HCT116 (cell line): ENCODE measurements at regions not wholly inside any gene's neighbourhood (a gene's known extent, or its start where the extent isn't known, plus 50 kb on each side); places are given as distances from the start of the nearest gene placed in this dataset.

Experiments used
- ATAC-seq: fragments of 200-7000 bp; cut with Tn5 transposase; 2 replicates; pipeline ENCODE4 v1.9.1; 2020; ENCODE audit warnings: mild to moderate bottlenecking, moderate library complexity
- BruUV-seq: library from RNA; stranded (reverse); fragments of 400-500 nt; replicated peaks from 2 replicates; lab custom pipeline; 2021; lab: Mats Ljungman, UMichigan
- CTCF ChIA-PET: fragments of 300-600 bp; sonication (Branson Sonifier 250); formaldehyde crosslinking; loops from one replicate; lab custom pipeline; 2021; ENCODE audit warnings: antibody characterized with exemption; lab: Charles Lee
- POLR2A ChIA-PET: fragments of 300-600, 350-600 bp; sonication (Branson Sonifier 250); formaldehyde crosslinking; loops from one replicate; lab custom pipeline; 2021; ENCODE audit warnings: antibody characterized with exemption; lab: Charles Lee
- RAD21 ChIA-PET, 2 experiments: fragments of 300-600 bp; sonication (Branson Sonifier 250); formaldehyde crosslinking; loops; one replicate each; lab custom pipeline; 2023; ENCODE audit warnings: low total read pairs in 2 of 2; ENCODE audit not compliant: uncharacterized antibody in 2 of 2, unreplicated experiment in 2 of 2, low non-redundant PET in 1 of 2; lab: Charles Lee
- DNase-seq: peaks from one replicate; pipeline ENCODE4 v3.0.0-alpha.2; 2010; ENCODE audit warnings: low read depth, low spot score
- H2AFZ ChIP-seq: fragments of 200-600 bp; shearing (Covaris generic), sonication (generic); 2 replicates; pipeline ENCODE4 v1.6.1; 2017; ENCODE audit warnings: low read depth, mixed run types, mixed read lengths, antibody characterized with exemption, low read length; ENCODE audit not compliant: poor library complexity, severe bottlenecking
- H3K27ac ChIP-seq: 2 replicates; pipeline ENCODE4 v1.5.1; 2012; ENCODE audit warnings: low read depth, low read length
- H3K27me3 ChIP-seq: fragments of 200-600 bp; sonication (generic); 2 replicates; pipeline ENCODE4 v1.6.1; 2016; ENCODE audit warnings: mixed run types, low read length, mixed read lengths; ENCODE audit not compliant: insufficient read depth
- H3K36me3 ChIP-seq, 2 experiments: fragments of 200-500 bp in 1 of 2; fragments of 200-600 bp in 1 of 2; sonication (Bioruptor generic) in 1 of 2; sonication (generic) in 1 of 2; 2 replicates each; pipeline versions ENCODE4 v1.5.1 to v1.6.1; 2014 to 2016; ENCODE audit warnings: low read length in 2 of 2, inconsistent platforms in 1 of 2, mixed read lengths in 1 of 2, mixed run types in 1 of 2; ENCODE audit not compliant: insufficient read depth in 2 of 2, control insufficient read depth in 1 of 2
- H3K4me1 ChIP-seq, 2 experiments: fragments of 200-600 bp in 1 of 2; sonication (generic) in 1 of 2; 2 replicates each; pipeline versions ENCODE4 v1.5.1 to v1.6.1; 2012 to 2017; ENCODE audit warnings: low read length in 2 of 2, inconsistent platforms in 1 of 2, mild to moderate bottlenecking in 1 of 2, mixed read lengths in 1 of 2, mixed run types in 1 of 2, moderate library complexity in 1 of 2; ENCODE audit not compliant: insufficient read depth in 2 of 2, control insufficient read depth in 1 of 2
- H3K4me2 ChIP-seq: fragments of 200-600 bp; sonication (generic); 2 replicates; pipeline ENCODE4 v1.6.1; 2017; ENCODE audit warnings: mixed run types, low read length, mixed read lengths
- H3K4me3 ChIP-seq, 2 experiments: fragments of 200-600 bp in 1 of 2; sonication (generic) in 1 of 2; replicated peaks in 1 of 2; 2 replicates each; pipeline ENCODE4 v1.5.1; 2011 to 2016; ENCODE audit warnings: low read length in 2 of 2, control low read depth in 1 of 2, low read depth in 1 of 2, mild to moderate bottlenecking in 1 of 2, mixed read lengths in 1 of 2, mixed run types in 1 of 2
- H3K79me2 ChIP-seq: fragments of 200-600 bp; sonication (generic); 2 replicates; pipeline ENCODE4 v1.6.1; 2017; ENCODE audit warnings: mild to moderate bottlenecking, mixed run types, low read length, moderate library complexity, mixed read lengths; ENCODE audit not compliant: insufficient read depth
- H3K9ac ChIP-seq: fragments of 200-600 bp; sonication (generic); 2 replicates; pipeline ENCODE4 v1.6.1; 2016; ENCODE audit warnings: low read length, mixed read lengths
- H3K9me2 ChIP-seq: fragments of 200-600 bp; sonication (generic), shearing (Covaris generic); 2 replicates; pipeline ENCODE4 v1.6.1; 2017; ENCODE audit warnings: mixed run types, mild to moderate bottlenecking, moderate library complexity; ENCODE audit not compliant: insufficient read depth
- H3K9me3 ChIP-seq, 2 experiments: fragments of 200-500 bp in 1 of 2; fragments of 200-600 bp in 1 of 2; sonication (Bioruptor generic) in 1 of 2; sonication (generic) in 1 of 2; 2 replicates each; pipeline ENCODE4 v1.6.1; 2014 to 2017; ENCODE audit warnings: low read length in 2 of 2, mixed read lengths in 2 of 2, inconsistent platforms in 1 of 2, low read depth in 1 of 2, mild to moderate bottlenecking in 1 of 2, mixed run types in 1 of 2, moderate library complexity in 1 of 2; ENCODE audit not compliant: control insufficient read depth in 1 of 2, insufficient read depth in 1 of 2
- H4K20me1 ChIP-seq: fragments of 200-600 bp; sonication (generic), shearing (Covaris generic); 2 replicates; pipeline ENCODE4 v1.6.1; 2017; ENCODE audit warnings: mixed run types, mild to moderate bottlenecking, moderate library complexity; ENCODE audit not compliant: insufficient read depth
- CBX3 ChIP-seq: IDR thresholded peaks from 2 replicates; pipeline ENCODE4 v1.6.1; 2012; ENCODE audit warnings: low read depth
- CEBPB ChIP-seq: IDR thresholded peaks from 2 replicates; pipeline ENCODE4 v1.6.1; 2012; ENCODE audit warnings: low read depth
- EGR1 ChIP-seq: IDR thresholded peaks from 2 replicates; pipeline ENCODE4 v1.6.1; 2012; ENCODE audit warnings: low read depth
- EZH2 ChIP-seq: fragments of 200-600 bp; sonication (generic); IDR thresholded peaks from 2 replicates; pipeline ENCODE4 v1.6.1; 2017; ENCODE audit warnings: antibody characterized with exemption, mixed run types
- EZH2phosphoT487 ChIP-seq: fragments of 200-600 bp; IDR thresholded peaks from 2 replicates; pipeline ENCODE4 v1.6.1; 2018; ENCODE audit warnings: antibody characterized with exemption, borderline replicate concordance
- FOSL1 ChIP-seq: IDR thresholded peaks from 2 replicates; pipeline ENCODE4 v1.6.1; 2012; ENCODE audit warnings: low read depth
- JUND ChIP-seq: IDR thresholded peaks from 2 replicates; pipeline ENCODE4 v1.6.1; 2012
- POLR2AphosphoS5 ChIP-seq: IDR thresholded peaks from 2 replicates; pipeline ENCODE4 v1.6.1; 2011; ENCODE audit warnings: mild to moderate bottlenecking, low read depth, low read length, moderate library complexity
- RAD21 ChIP-seq: IDR thresholded peaks from 2 replicates; pipeline ENCODE4 v1.6.1; 2012; ENCODE audit warnings: low read depth, mild to moderate bottlenecking
- SIN3A ChIP-seq: IDR thresholded peaks from 2 replicates; pipeline ENCODE4 v1.6.1; 2012; ENCODE audit warnings: low read depth
- SP1 ChIP-seq: IDR thresholded peaks from 2 replicates; pipeline ENCODE4 v1.6.1; 2012; ENCODE audit warnings: low read depth
- SRF ChIP-seq: IDR thresholded peaks from 2 replicates; pipeline ENCODE4 v1.6.1; 2012; ENCODE audit warnings: low read depth
- TCF7L2 ChIP-seq: IDR thresholded peaks from 2 replicates; pipeline ENCODE4 v1.7.0; 2011; ENCODE audit warnings: borderline replicate concordance, inconsistent platforms; ENCODE audit not compliant: insufficient read depth, insufficient read length; ENCODE audit errors: extremely low read depth
- ZNF274 ChIP-seq: fragments of 200-500 bp; sonication (Bioruptor generic); IDR thresholded peaks from 2 replicates; pipeline ENCODE4 v1.6.1; 2014; ENCODE audit warnings: mild to moderate bottlenecking, low read depth, low read length, inconsistent platforms
- intact Hi-C: fragments of 100-400 bp; cut with micrococcal nuclease; formaldehyde crosslinking; loops from 2 replicates; pipeline ENCODE4 v1.10.0; 2022
- TF ChIP-seq, protein P1 (sequence below): IDR thresholded peaks from 2 replicates; pipeline ENCODE4 v1.6.1; 2012; ENCODE audit warnings: low read depth
- TF ChIP-seq, protein P2 (sequence below): IDR thresholded peaks from 2 replicates; pipeline ENCODE4 v1.6.1; 2012

DNA sequence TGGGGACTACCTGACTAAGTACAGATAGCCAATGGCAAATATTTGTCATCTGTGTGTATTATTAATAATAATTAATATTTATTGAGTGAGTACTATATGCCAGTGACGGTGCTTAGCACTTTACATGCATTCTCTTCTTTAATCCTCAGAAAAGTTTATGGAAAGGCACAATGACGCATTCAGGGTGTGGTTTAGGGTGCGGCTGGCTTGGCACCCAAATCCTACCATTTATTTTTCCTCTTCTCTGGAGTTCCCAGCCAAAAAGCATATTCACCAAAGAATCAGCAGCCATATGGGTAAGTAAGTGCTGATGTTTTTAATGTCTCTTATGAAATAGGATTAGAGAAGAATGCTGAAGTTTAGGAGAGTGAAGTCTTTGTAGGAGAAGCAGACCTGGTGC is 140.4 kb upstream of the TP63 start:
- BruUV-seq: no TSS peak
- no peak overlapping the region for H3K4me2 ChIP-seq

More for the DNA sequence above, 140.4 kb upstream of the TP63 start:
- RAD21 ChIA-PET: no interaction called here
- DNase-seq: no peak
- no peak for TF ChIP-seq CEBPB
- no peak for TF ChIP-seq TCF7L2
- TF ChIP-seq CBX3: no peak
- TF ChIP-seq, protein P1, sequence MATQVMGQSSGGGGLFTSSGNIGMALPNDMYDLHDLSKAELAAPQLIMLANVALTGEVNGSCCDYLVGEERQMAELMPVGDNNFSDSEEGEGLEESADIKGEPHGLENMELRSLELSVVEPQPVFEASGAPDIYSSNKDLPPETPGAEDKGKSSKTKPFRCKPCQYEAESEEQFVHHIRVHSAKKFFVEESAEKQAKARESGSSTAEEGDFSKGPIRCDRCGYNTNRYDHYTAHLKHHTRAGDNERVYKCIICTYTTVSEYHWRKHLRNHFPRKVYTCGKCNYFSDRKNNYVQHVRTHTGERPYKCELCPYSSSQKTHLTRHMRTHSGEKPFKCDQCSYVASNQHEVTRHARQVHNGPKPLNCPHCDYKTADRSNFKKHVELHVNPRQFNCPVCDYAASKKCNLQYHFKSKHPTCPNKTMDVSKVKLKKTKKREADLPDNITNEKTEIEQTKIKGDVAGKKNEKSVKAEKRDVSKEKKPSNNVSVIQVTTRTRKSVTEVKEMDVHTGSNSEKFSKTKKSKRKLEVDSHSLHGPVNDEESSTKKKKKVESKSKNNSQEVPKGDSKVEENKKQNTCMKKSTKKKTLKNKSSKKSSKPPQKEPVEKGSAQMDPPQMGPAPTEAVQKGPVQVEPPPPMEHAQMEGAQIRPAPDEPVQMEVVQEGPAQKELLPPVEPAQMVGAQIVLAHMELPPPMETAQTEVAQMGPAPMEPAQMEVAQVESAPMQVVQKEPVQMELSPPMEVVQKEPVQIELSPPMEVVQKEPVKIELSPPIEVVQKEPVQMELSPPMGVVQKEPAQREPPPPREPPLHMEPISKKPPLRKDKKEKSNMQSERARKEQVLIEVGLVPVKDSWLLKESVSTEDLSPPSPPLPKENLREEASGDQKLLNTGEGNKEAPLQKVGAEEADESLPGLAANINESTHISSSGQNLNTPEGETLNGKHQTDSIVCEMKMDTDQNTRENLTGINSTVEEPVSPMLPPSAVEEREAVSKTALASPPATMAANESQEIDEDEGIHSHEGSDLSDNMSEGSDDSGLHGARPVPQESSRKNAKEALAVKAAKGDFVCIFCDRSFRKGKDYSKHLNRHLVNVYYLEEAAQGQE: no peak
- no peak for TF ChIP-seq EGR1
- TF ChIP-seq EZH2: no peak
- TF ChIP-seq JUND: no peak
- TF ChIP-seq, protein P2, sequence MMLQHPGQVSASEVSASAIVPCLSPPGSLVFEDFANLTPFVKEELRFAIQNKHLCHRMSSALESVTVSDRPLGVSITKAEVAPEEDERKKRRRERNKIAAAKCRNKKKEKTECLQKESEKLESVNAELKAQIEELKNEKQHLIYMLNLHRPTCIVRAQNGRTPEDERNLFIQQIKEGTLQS: no peak
- no peak for TF ChIP-seq FOSL1
- no peak for TF ChIP-seq SP1
- no peak for TF ChIP-seq SIN3A
- TF ChIP-seq SRF: no peak
- no peak for TF ChIP-seq ZNF274
- no peak for TF ChIP-seq POLR2AphosphoS5
- TF ChIP-seq EZH2phosphoT487: no peak
- no peak for TF ChIP-seq RAD21
- no peak overlapping the region for H3K27ac ChIP-seq
- H3K9me3 ChIP-seq: no peaks in the 10 kb centered on the region
- POLR2A ChIA-PET: no interaction called here
- no peak overlapping the region for H3K4me3 ChIP-seq
- H3K9me2 ChIP-seq: no peaks in the 10 kb centered on the region
- intact Hi-C loops: no loop called here
- no peaks in the 10 kb centered on the region for H3K79me2 ChIP-seq
- H3K4me1 ChIP-seq: no peaks in the 10 kb centered on the region
- ATAC-seq: no peak
- H4K20me1 ChIP-seq: no peaks in the 10 kb centered on the region
- CTCF ChIA-PET: no interaction called here
- no peak overlapping the region for H2AFZ ChIP-seq
- no peaks in the 10 kb centered on the region for H3K27me3 ChIP-seq
- no peak overlapping the region for H3K9ac ChIP-seq
- no peaks in the 10 kb centered on the region for H3K36me3 ChIP-seq
